GM18861 (cell line): ENCODE measurements at regions not wholly inside any gene's neighbourhood (a gene's known extent, or its start where the extent isn't known, plus 50 kb on each side); places are given as distances from the start of the nearest gene placed in this dataset.

Experiments used
- ATAC-seq: cut with Tn5 transposase; IDR thresholded peaks from one replicate; pipeline ENCODE4 v1.9.1; 2021; ENCODE audit not compliant: unreplicated experiment

GRCh38 chr18:67300498-67300897 lies 216.0 kb downstream of the DSEL start:
- ATAC-seq: no peak

- no peak for ATAC-seq
These were observed 223.7 kb downstream of the DSEL start for GRCh38 chr18:67292814-67293213.

GRCh38 chr18:67290421-67290820 lies 226.1 kb downstream of the DSEL start:
- ATAC-seq: no peak

- ATAC-seq: no peak
These were observed 230.9 kb downstream of the DSEL start for GRCh38 chr18:67285583-67285982.

- ATAC-seq: no peak
These were observed 233.7 kb downstream of the DSEL start for GRCh38 chr18:67282796-67283195.

- ATAC-seq: no peak
These were observed 234.8 kb downstream of the DSEL start for GRCh38 chr18:67281746-67282145.

- ATAC-seq: no peak
These were observed 235.9 kb downstream of the DSEL start for GRCh38 chr18:67280486-67281242.

- no peak for ATAC-seq
These were observed 236.5 kb downstream of the DSEL start for GRCh38 chr18:67279988-67280387.

GRCh38 chr18:67278984-67279383 lies 237.5 kb downstream of the DSEL start:
- no peak for ATAC-seq

GRCh38 chr18:67276638-67277037 lies 239.9 kb downstream of the DSEL start:
- ATAC-seq: no peak

GRCh38 chr18:67273288-67273687 lies 243.2 kb downstream of the DSEL start:
- ATAC-seq: no peak

GRCh38 chr18:67269206-67269605 lies 247.3 kb downstream of the DSEL start:
- ATAC-seq: no peak

- no peak for ATAC-seq
These were observed 248.0 kb downstream of the DSEL start for GRCh38 chr18:67268530-67268929.

- ATAC-seq: no peak
These were observed 250.0 kb downstream of the DSEL start for GRCh38 chr18:67266246-67267237.

GRCh38 chr18:67265464-67266245 lies 250.9 kb downstream of the DSEL start:
- ATAC-seq: no peak

GRCh38 chr18:67261931-67262552 lies 254.5 kb downstream of the DSEL start:
- no peak for ATAC-seq

GRCh38 chr18:67260841-67261240 lies 255.7 kb downstream of the DSEL start:
- no peak for ATAC-seq

GRCh38 chr18:67250776-67251424 lies 265.6 kb downstream of the DSEL start:
- no peak for ATAC-seq

- ATAC-seq: no peak
These were observed 272.5 kb downstream of the DSEL start for GRCh38 chr18:67243799-67244587.
